Tibial nerve (tissue), 3 donors: ENCODE measurements at regions not wholly inside any gene's neighbourhood (a gene's known extent, or its start where the extent isn't known, plus 50 kb on each side); places are given as distances from the start of the nearest gene placed in this dataset.

Experiments
- POLR2A ChIP-seq, 2 donors: fragments of 450-650 bp; IDR thresholded peaks; one replicate each; pipeline ENCODE4 v1.6.1; 2017; ENCODE audit warnings: antibody characterized with exemption in 2 of 2, mild to moderate bottlenecking in 2 of 2, moderate library complexity in 2 of 2
- TF ChIP-seq, protein P1 (sequence below), 5 experiments: fragments of 200-600 bp in 3 of 5; fragments of 450-650 bp in 2 of 5; sonication (generic) in 3 of 5; IDR thresholded peaks; one replicate each; pipeline ENCODE4 v1.5.1; 2016 to 2019; ENCODE audit warnings: antibody characterized with exemption in 5 of 5, mild to moderate bottlenecking in 3 of 5, moderate library complexity in 2 of 5

DNA sequence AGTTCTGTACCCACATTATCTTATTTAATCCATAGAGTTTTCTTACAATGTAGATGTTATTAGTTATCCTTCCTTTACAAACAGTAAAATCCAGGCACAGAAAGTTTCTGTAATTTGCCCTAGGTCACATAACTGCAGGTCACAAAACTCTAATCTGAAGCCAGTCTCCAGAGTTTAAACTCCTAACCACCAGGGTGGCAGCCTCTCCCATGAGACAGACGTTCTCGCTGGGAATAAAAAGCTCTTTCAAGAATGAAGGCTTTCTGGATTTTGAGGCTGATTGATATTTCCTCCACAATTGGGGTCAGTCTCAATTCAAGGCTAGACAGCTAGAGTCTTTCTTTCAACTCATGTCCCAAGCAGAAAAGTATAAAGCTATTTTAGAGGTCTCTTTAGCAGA, 95.8 kb upstream of the PLEKHG7 start:
- TF ChIP-seq, protein P1, sequence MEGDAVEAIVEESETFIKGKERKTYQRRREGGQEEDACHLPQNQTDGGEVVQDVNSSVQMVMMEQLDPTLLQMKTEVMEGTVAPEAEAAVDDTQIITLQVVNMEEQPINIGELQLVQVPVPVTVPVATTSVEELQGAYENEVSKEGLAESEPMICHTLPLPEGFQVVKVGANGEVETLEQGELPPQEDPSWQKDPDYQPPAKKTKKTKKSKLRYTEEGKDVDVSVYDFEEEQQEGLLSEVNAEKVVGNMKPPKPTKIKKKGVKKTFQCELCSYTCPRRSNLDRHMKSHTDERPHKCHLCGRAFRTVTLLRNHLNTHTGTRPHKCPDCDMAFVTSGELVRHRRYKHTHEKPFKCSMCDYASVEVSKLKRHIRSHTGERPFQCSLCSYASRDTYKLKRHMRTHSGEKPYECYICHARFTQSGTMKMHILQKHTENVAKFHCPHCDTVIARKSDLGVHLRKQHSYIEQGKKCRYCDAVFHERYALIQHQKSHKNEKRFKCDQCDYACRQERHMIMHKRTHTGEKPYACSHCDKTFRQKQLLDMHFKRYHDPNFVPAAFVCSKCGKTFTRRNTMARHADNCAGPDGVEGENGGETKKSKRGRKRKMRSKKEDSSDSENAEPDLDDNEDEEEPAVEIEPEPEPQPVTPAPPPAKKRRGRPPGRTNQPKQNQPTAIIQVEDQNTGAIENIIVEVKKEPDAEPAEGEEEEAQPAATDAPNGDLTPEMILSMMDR (IDR thresholded peaks at IDR 0.05), result no peak
- TF ChIP-seq POLR2A (IDR thresholded peaks at IDR 0.05), result no peak
